ENCODE measurements at regions not wholly inside any gene's neighbourhood (a gene's known extent, or its start where the extent isn't known, plus 50 kb on each side); places are given as distances from the start of the nearest gene placed in this dataset.
"Not testable (repeated sequence)": the region's sequence is repeated elsewhere in the genome, so short reads cannot be mapped to it uniquely, and the experiment has no call there.

- Mint-ChIP-seq H3K9me3 (peaks cover 13% of the 10 kb centered on the region), H3K4me3 (ENCODE audit: low read depth) (no peak overlapping the region), H3K27me3 (ENCODE audit: low read depth) (no peaks in the 10 kb centered on the region), H3K36me3 (ENCODE audit: low read depth) (no peaks in the 10 kb centered on the region), H3K4me1 (ENCODE audit: low read depth) (no peaks in the 10 kb centered on the region), H3K27ac (no peak overlapping the region)
- no peak for DNase-seq (ENCODE audit: low spot score)
- intact Hi-C loops (cut with micrococcal nuclease): no loop called here
Observed at GRCh38 chr5:18534119-18534518, 899.9 kb downstream of the TAF11L14 start.

GRCh38 chr5:18535753-18536152 is 901.5 kb downstream of the TAF11L14 start:
- intact Hi-C loops (cut with micrococcal nuclease); H3K4me1 Mint-ChIP-seq (ENCODE audit: low read depth); H3K27ac Mint-ChIP-seq; H3K36me3 Mint-ChIP-seq (ENCODE audit: low read depth); H3K27me3 Mint-ChIP-seq (ENCODE audit: low read depth); H3K4me3 Mint-ChIP-seq (ENCODE audit: low read depth); DNase-seq (ENCODE audit: low spot score): not testable (repeated sequence)
- H3K9me3 Mint-ChIP-seq: peaks cover 13% of the 10 kb centered on the region

- H3K36me3 Mint-ChIP-seq (ENCODE audit: low read depth): no peaks in the 10 kb centered on the region
- no peaks in the 10 kb centered on the region for H3K9me3 Mint-ChIP-seq
- no peaks in the 10 kb centered on the region for H3K27me3 Mint-ChIP-seq (ENCODE audit: low read depth)
- H3K27ac Mint-ChIP-seq: no peak overlapping the region
- intact Hi-C loops (cut with micrococcal nuclease): no loop called here
- H3K4me1 Mint-ChIP-seq (ENCODE audit: low read depth): no peaks in the 10 kb centered on the region
- DNase-seq (ENCODE audit: low spot score): no peak
- no peak overlapping the region for H3K4me3 Mint-ChIP-seq (ENCODE audit: low read depth)
Observed at GRCh38 chr5:18544421-18544820, 910.2 kb downstream of the TAF11L14 start.

- Mint-ChIP-seq H3K4me3 (ENCODE audit: low read depth) (no peak overlapping the region), H3K27me3 (ENCODE audit: low read depth) (no peaks in the 10 kb centered on the region), H3K27ac (no peak overlapping the region), H3K4me1 (ENCODE audit: low read depth) (no peaks in the 10 kb centered on the region), H3K36me3 (ENCODE audit: low read depth) (no peaks in the 10 kb centered on the region), H3K9me3 (peaks cover 8% of the 10 kb centered on the region)
- intact Hi-C loops (cut with micrococcal nuclease): no loop called here
- DNase-seq (ENCODE audit: low spot score): no peak
Observed at GRCh38 chr5:18546591-18546990, 912.3 kb downstream of the TAF11L14 start.

- no peaks in the 10 kb centered on the region for H3K4me1 Mint-ChIP-seq (ENCODE audit: low read depth)
- DNase-seq (ENCODE audit: low spot score): no peak
- intact Hi-C loops (cut with micrococcal nuclease): no loop called here
- H3K4me3 Mint-ChIP-seq (ENCODE audit: low read depth): no peak overlapping the region
- no peaks in the 10 kb centered on the region for H3K27me3 Mint-ChIP-seq (ENCODE audit: low read depth)
- no peaks in the 10 kb centered on the region for H3K36me3 Mint-ChIP-seq (ENCODE audit: low read depth)
- peaks cover 22% of the 10 kb centered on the region for H3K9me3 Mint-ChIP-seq
- no peak overlapping the region for H3K27ac Mint-ChIP-seq
Observed at GRCh38 chr5:18551716-18552115, 917.5 kb downstream of the TAF11L14 start.

GRCh38 chr5:18553269-18553668 is 919.0 kb downstream of the TAF11L14 start:
- Mint-ChIP-seq H3K9me3 (peaks cover 26% of the 10 kb centered on the region), H3K4me3 (ENCODE audit: low read depth) (no peak overlapping the region), H3K4me1 (ENCODE audit: low read depth) (no peaks in the 10 kb centered on the region), H3K36me3 (ENCODE audit: low read depth) (no peaks in the 10 kb centered on the region), H3K27ac (no peak overlapping the region), H3K27me3 (ENCODE audit: low read depth) (no peaks in the 10 kb centered on the region)
- no peak for DNase-seq (ENCODE audit: low spot score)
- intact Hi-C loops (cut with micrococcal nuclease): no loop called here

GRCh38 chr5:18560602-18561001 is 926.3 kb downstream of the TAF11L14 start:
- Mint-ChIP-seq H3K4me1 (ENCODE audit: low read depth) (no peaks in the 10 kb centered on the region), H3K27me3 (ENCODE audit: low read depth) (no peaks in the 10 kb centered on the region), H3K9me3 (peaks cover 4% of the 10 kb centered on the region), H3K36me3 (ENCODE audit: low read depth) (no peaks in the 10 kb centered on the region), H3K27ac (no peak overlapping the region), H3K4me3 (ENCODE audit: low read depth) (no peak overlapping the region)
- intact Hi-C loops (cut with micrococcal nuclease): no loop called here
- no peak for DNase-seq (ENCODE audit: low spot score)

- Mint-ChIP-seq H3K27ac (no peak overlapping the region), H3K4me3 (ENCODE audit: low read depth) (no peak overlapping the region), H3K4me1 (ENCODE audit: low read depth) (no peaks in the 10 kb centered on the region), H3K36me3 (ENCODE audit: low read depth) (no peaks in the 10 kb centered on the region), H3K27me3 (ENCODE audit: low read depth) (no peaks in the 10 kb centered on the region), H3K9me3 (peaks cover 8% of the 10 kb centered on the region)
- no peak for DNase-seq (ENCODE audit: low spot score)
- intact Hi-C loops (cut with micrococcal nuclease): no loop called here
Observed at GRCh38 chr5:18563853-18564252, 929.6 kb downstream of the TAF11L14 start.

GRCh38 chr5:18566671-18567070 is 932.4 kb downstream of the TAF11L14 start:
- DNase-seq (ENCODE audit: low spot score): no peak
- intact Hi-C loops (cut with micrococcal nuclease): no loop called here
- Mint-ChIP-seq H3K36me3 (ENCODE audit: low read depth) (no peaks in the 10 kb centered on the region), H3K4me3 (ENCODE audit: low read depth) (no peak overlapping the region), H3K9me3 (peaks cover 15% of the 10 kb centered on the region), H3K27me3 (ENCODE audit: low read depth) (no peaks in the 10 kb centered on the region), H3K4me1 (ENCODE audit: low read depth) (no peaks in the 10 kb centered on the region), H3K27ac (no peak overlapping the region)

GRCh38 chr5:18576586-18576985 is 942.3 kb downstream of the TAF11L14 start:
- no peaks in the 10 kb centered on the region for H3K27me3 Mint-ChIP-seq (ENCODE audit: low read depth)
- H3K36me3 Mint-ChIP-seq (ENCODE audit: low read depth): no peaks in the 10 kb centered on the region
- H3K4me1 Mint-ChIP-seq (ENCODE audit: low read depth): no peaks in the 10 kb centered on the region
- intact Hi-C loops (cut with micrococcal nuclease): no loop called here
- H3K27ac Mint-ChIP-seq: no peak overlapping the region
- DNase-seq (ENCODE audit: low spot score): no peak
- no peak overlapping the region for H3K4me3 Mint-ChIP-seq (ENCODE audit: low read depth)
- H3K9me3 Mint-ChIP-seq: no peaks in the 10 kb centered on the region

GRCh38 chr5:18601185-18601584 is 966.9 kb downstream of the TAF11L14 start:
- no peak overlapping the region for H3K27ac Mint-ChIP-seq

GRCh38 chr5:18602402-18602801 is 968.1 kb downstream of the TAF11L14 start:
- H3K36me3 Mint-ChIP-seq (ENCODE audit: low read depth): no peaks in the 10 kb centered on the region
- no peaks in the 10 kb centered on the region for H3K4me1 Mint-ChIP-seq (ENCODE audit: low read depth)
- H3K9me3 Mint-ChIP-seq: no peaks in the 10 kb centered on the region
- no peak overlapping the region for H3K4me3 Mint-ChIP-seq (ENCODE audit: low read depth)
- no peak for DNase-seq (ENCODE audit: low spot score)
- no peak overlapping the region for H3K27ac Mint-ChIP-seq
- intact Hi-C loops (cut with micrococcal nuclease): no loop called here
- H3K27me3 Mint-ChIP-seq (ENCODE audit: low read depth): no peaks in the 10 kb centered on the region

More at GRCh38 chr5:18601185-18601584, 966.9 kb downstream of the TAF11L14 start:
- no peaks in the 10 kb centered on the region for H3K9me3 Mint-ChIP-seq
- no peaks in the 10 kb centered on the region for H3K36me3 Mint-ChIP-seq (ENCODE audit: low read depth)
- H3K27me3 Mint-ChIP-seq (ENCODE audit: low read depth): no peaks in the 10 kb centered on the region
- no peak for DNase-seq (ENCODE audit: low spot score)
- H3K4me3 Mint-ChIP-seq (ENCODE audit: low read depth): no peak overlapping the region
- no peaks in the 10 kb centered on the region for H3K4me1 Mint-ChIP-seq (ENCODE audit: low read depth)
- intact Hi-C loops (cut with micrococcal nuclease): no loop called here

GRCh38 chr5:18605186-18605585 is 970.9 kb downstream of the TAF11L14 start:
- H3K9me3 Mint-ChIP-seq: no peaks in the 10 kb centered on the region
- no peaks in the 10 kb centered on the region for H3K36me3 Mint-ChIP-seq (ENCODE audit: low read depth)
- no peak for DNase-seq (ENCODE audit: low spot score)
- H3K4me1 Mint-ChIP-seq (ENCODE audit: low read depth): no peaks in the 10 kb centered on the region
- intact Hi-C loops (cut with micrococcal nuclease): no loop called here
- H3K4me3 Mint-ChIP-seq (ENCODE audit: low read depth): no peak overlapping the region
- H3K27ac Mint-ChIP-seq: no peak overlapping the region
- no peaks in the 10 kb centered on the region for H3K27me3 Mint-ChIP-seq (ENCODE audit: low read depth)

GRCh38 chr5:18607570-18607969 is 973.3 kb downstream of the TAF11L14 start:
- no peak overlapping the region for H3K27ac Mint-ChIP-seq
- no peaks in the 10 kb centered on the region for H3K9me3 Mint-ChIP-seq
- no peaks in the 10 kb centered on the region for H3K27me3 Mint-ChIP-seq (ENCODE audit: low read depth)
- no peaks in the 10 kb centered on the region for H3K36me3 Mint-ChIP-seq (ENCODE audit: low read depth)
- intact Hi-C loops (cut with micrococcal nuclease): no loop called here
- no peak for DNase-seq (ENCODE audit: low spot score)
- H3K4me3 Mint-ChIP-seq (ENCODE audit: low read depth): no peak overlapping the region
- H3K4me1 Mint-ChIP-seq (ENCODE audit: low read depth): no peaks in the 10 kb centered on the region

Data from activated T-helper 2 cell treated with anti-CD3 and anti-CD28 coated beads, Interferon-gamma antibody, Interleukin-2, Interleukin-4, amounts not matched to agents 10 μg/mL and 5 μg/mL and 100 μg/mL, durations not matched to agents 14 hours and 24 hours and 36 hours (primary cell).